MM.1S (cell line): ENCODE measurements at regions not wholly inside any gene's neighbourhood (a gene's known extent, or its start where the extent isn't known, plus 50 kb on each side); places are given as distances from the start of the nearest gene placed in this dataset.

Experiments
- DNase-seq: peaks from one replicate; pipeline ENCODE4 v3.0.0-alpha.2; 2015
- H2AFZ ChIP-seq: fragments of 300-600 bp; sonication (generic); 2 replicates; pipeline ENCODE4 v1.6.0; 2016; ENCODE audit warnings: antibody characterized with exemption, low read length
- H3F3A ChIP-seq: fragments of 300-600 bp; sonication (generic); 2 replicates; pipeline ENCODE4 v1.6.1; 2016; ENCODE audit warnings: mild to moderate bottlenecking, antibody characterized with exemption, low read length, moderate library complexity, mixed read lengths; ENCODE audit not compliant: insufficient read depth
- H3K27ac ChIP-seq: fragments of 300-600 bp; sonication (generic); 2 replicates; pipeline ENCODE4 v1.5.1; 2016; ENCODE audit warnings: mild to moderate bottlenecking, low read length
- H3K27me3 ChIP-seq: fragments of 300-600 bp; sonication (generic); replicated peaks from 2 replicates; pipeline ENCODE4 v1.6.0; 2016; ENCODE audit warnings: low read length; ENCODE audit not compliant: insufficient read depth
- H3K36me3 ChIP-seq: fragments of 300-600 bp; sonication (generic); replicated peaks from 2 replicates; pipeline ENCODE4 v1.6.1; 2016; ENCODE audit warnings: mild to moderate bottlenecking, low read length, mixed read lengths; ENCODE audit not compliant: insufficient read depth
- H3K4me1 ChIP-seq: fragments of 300-600 bp; sonication (generic); 2 replicates; pipeline ENCODE4 v1.6.1; 2016; ENCODE audit warnings: low read length, mixed read lengths
- H3K4me2 ChIP-seq: fragments of 300-600 bp; sonication (generic); 2 replicates; pipeline ENCODE4 v1.6.0; 2016; ENCODE audit warnings: low read depth, low read length
- H3K4me3 ChIP-seq: fragments of 300-600 bp; sonication (generic); 2 replicates; pipeline ENCODE4 v1.5.1; 2016; ENCODE audit warnings: low read length, mixed read lengths
- H3K79me2 ChIP-seq: fragments of 300-600 bp; sonication (generic); 2 replicates; pipeline ENCODE4 v1.6.1; 2016; ENCODE audit warnings: mixed run types, low read length, mixed read lengths
- H3K9ac ChIP-seq: fragments of 300-600 bp; sonication (generic); 2 replicates; pipeline ENCODE4 v1.6.1; 2016; ENCODE audit warnings: low read length, mixed read lengths
- H3K9me2 ChIP-seq: fragments of 300-600 bp; sonication (generic); replicated peaks from 2 replicates; pipeline ENCODE4 v1.6.1; 2016; ENCODE audit warnings: mild to moderate bottlenecking, low read length, mixed read lengths; ENCODE audit not compliant: insufficient read depth
- H3K9me3 ChIP-seq: fragments of 300-600 bp; sonication (generic); replicated peaks from 2 replicates; pipeline ENCODE4 v1.6.1; 2016; ENCODE audit warnings: mild to moderate bottlenecking, low read length, mixed read lengths; ENCODE audit not compliant: insufficient read depth
- H4K20me1 ChIP-seq: fragments of 300-600 bp; sonication (generic); 2 replicates; pipeline ENCODE4 v1.6.1; 2016; ENCODE audit warnings: mild to moderate bottlenecking, low read length, moderate library complexity, mixed read lengths; ENCODE audit not compliant: insufficient read depth
- CTCF ChIP-seq: fragments of 300-600 bp; sonication (generic); IDR thresholded peaks from 2 replicates; pipeline ENCODE4 v1.5.1; 2016; ENCODE audit warnings: antibody characterized with exemption, low read length, mixed read lengths
- EZH2 ChIP-seq: fragments of 300-600 bp; sonication (generic); optimal IDR thresholded peaks from 2 replicates; pipeline ENCODE3; 2017; ENCODE audit warnings: low read depth, mild to moderate bottlenecking, antibody characterized with exemption, low read length, mixed read lengths
- EZH2phosphoT487 ChIP-seq: fragments of 300-600 bp; sonication (generic); IDR thresholded peaks from 2 replicates; pipeline ENCODE4 v1.6.1; 2018; ENCODE audit warnings: antibody characterized with exemption, low read length

- no peaks in the 10 kb centered on the region for H3K79me2 ChIP-seq
- no peak overlapping the region for H3K9ac ChIP-seq
- no peaks in the 10 kb centered on the region for H4K20me1 ChIP-seq
- no peaks in the 10 kb centered on the region for H3K9me2 ChIP-seq
- H3K27ac ChIP-seq, result no peak overlapping the region
- no peak for DNase-seq
- no peak overlapping the region for H2AFZ ChIP-seq
- no peaks in the 10 kb centered on the region for H3K27me3 ChIP-seq
- no peaks in the 10 kb centered on the region for H3K36me3 ChIP-seq
- no peaks in the 10 kb centered on the region for H3K4me1 ChIP-seq
- no peak overlapping the region for H3K4me3 ChIP-seq
- H3F3A ChIP-seq, result no peaks in the 10 kb centered on the region
- TF ChIP-seq EZH2, result no peak
- no peak for TF ChIP-seq EZH2phosphoT487
- TF ChIP-seq CTCF, result no peak
- H3K9me3 ChIP-seq, result no peaks in the 10 kb centered on the region
- no peak overlapping the region for H3K4me2 ChIP-seq
Measured at GRCh38 chr5:67377631-67378030, 181.0 kb upstream of the CD180 start.

- H3K4me2 ChIP-seq, result no peak overlapping the region
- no peak overlapping the region for H2AFZ ChIP-seq
- H3K27ac ChIP-seq, result no peak overlapping the region
- no peaks in the 10 kb centered on the region for H3K9me2 ChIP-seq
- no peaks in the 10 kb centered on the region for H3K9me3 ChIP-seq
- no peaks in the 10 kb centered on the region for H4K20me1 ChIP-seq
- H3F3A ChIP-seq, result no peaks in the 10 kb centered on the region
- no peak for TF ChIP-seq EZH2phosphoT487
- TF ChIP-seq CTCF, result no peak
- TF ChIP-seq EZH2, result no peak
- H3K27me3 ChIP-seq, result no peaks in the 10 kb centered on the region
- no peak overlapping the region for H3K4me3 ChIP-seq
- H3K9ac ChIP-seq, result no peak overlapping the region
- no peaks in the 10 kb centered on the region for H3K79me2 ChIP-seq
- H3K36me3 ChIP-seq, result no peaks in the 10 kb centered on the region
- no peak for DNase-seq
- no peaks in the 10 kb centered on the region for H3K4me1 ChIP-seq
Measured at GRCh38 chr5:67375606-67376005, 179.0 kb upstream of the CD180 start.

GRCh38 chr5:67374378-67374777 lies 177.8 kb upstream of the CD180 start:
- no peak overlapping the region for H3K4me3 ChIP-seq
- H3K4me2 ChIP-seq, result no peak overlapping the region
- no peaks in the 10 kb centered on the region for H4K20me1 ChIP-seq
- no peak for DNase-seq
- H3F3A ChIP-seq, result no peaks in the 10 kb centered on the region
- TF ChIP-seq EZH2 (no peak), CTCF (no peak), EZH2phosphoT487 (no peak)
- H3K79me2 ChIP-seq, result no peaks in the 10 kb centered on the region
- no peak overlapping the region for H3K27ac ChIP-seq
- no peaks in the 10 kb centered on the region for H3K36me3 ChIP-seq
- H2AFZ ChIP-seq, result no peak overlapping the region
- no peak overlapping the region for H3K9ac ChIP-seq
- H3K4me1 ChIP-seq, result no peaks in the 10 kb centered on the region
- H3K27me3 ChIP-seq, result no peaks in the 10 kb centered on the region
- no peaks in the 10 kb centered on the region for H3K9me3 ChIP-seq
- H3K9me2 ChIP-seq, result no peaks in the 10 kb centered on the region
